IMR-90 (cell line): ENCODE measurements at regions not wholly inside any gene's neighbourhood (a gene's known extent, or its start where the extent isn't known, plus 50 kb on each side); places are given as distances from the start of the nearest gene placed in this dataset.

Experiments
- ATAC-seq: fragments of 200-7000 bp; cut with Tn5 transposase; 2 replicates; pipeline ENCODE4 v1.9.1; 2020; ENCODE audit warnings: low read depth, mild to moderate bottlenecking, moderate library complexity
- BruUV-seq: library from RNA; stranded (reverse); fragments of 400-500 nt; replicated peaks from 2 replicates; lab custom pipeline; 2021; lab: Mats Ljungman, UMichigan
- CTCF ChIA-PET: fragments of 300-600 bp; formaldehyde crosslinking; extraction: SDS; loops from one replicate; lab custom pipeline; 2021; ENCODE audit warnings: antibody characterized with exemption; lab: Yijun Ruan, JAX
- POLR2A ChIA-PET: fragments of 300-600 bp; sonication (Branson Sonifier 250); formaldehyde crosslinking; loops from one replicate; lab custom pipeline; 2022; ENCODE audit warnings: antibody characterized with exemption; ENCODE audit not compliant: unreplicated experiment; lab: Charles Lee
- DNase-seq: peaks from one replicate; pipeline ENCODE4 v3.0.0; 2013
- H2AFZ ChIP-seq: replicated peaks from 2 replicates; pipeline ENCODE3; 2013; ENCODE audit warnings: low read length, mild to moderate bottlenecking; ENCODE audit not compliant: poor library complexity
- H2AK5ac ChIP-seq: 2 replicates; pipeline ENCODE4 v1.6.1; 2013; ENCODE audit warnings: low read depth, low read length, inconsistent platforms
- H2AK9ac ChIP-seq: replicated peaks from 2 replicates; pipeline ENCODE3; 2013; ENCODE audit warnings: mild to moderate bottlenecking, low read depth, low read length, moderate library complexity; ENCODE audit not compliant: poor library complexity
- H2BK120ac ChIP-seq: 2 replicates; pipeline ENCODE4 v1.6.1; 2013; ENCODE audit warnings: low read depth, low read length, inconsistent platforms
- H2BK15ac ChIP-seq: 3 replicates; pipeline ENCODE4 v1.6.1; 2013; ENCODE audit warnings: low read depth, low read length, inconsistent platforms
- H2BK20ac ChIP-seq: 2 replicates; pipeline ENCODE4 v1.6.1; 2013; ENCODE audit warnings: low read depth, mild to moderate bottlenecking, inconsistent platforms, low read length, moderate library complexity
- H2BK5ac ChIP-seq: 2 replicates; pipeline ENCODE4 v1.6.1; 2013; ENCODE audit warnings: mild to moderate bottlenecking, low read depth, low read length, inconsistent platforms; ENCODE audit not compliant: poor library complexity, severe bottlenecking
- H3K14ac ChIP-seq: replicated peaks from 2 replicates; pipeline ENCODE4 v1.6.1; 2013; ENCODE audit warnings: low read depth, low read length, inconsistent platforms
- H3K18ac ChIP-seq: 2 replicates; pipeline ENCODE4 v1.6.1; 2013; ENCODE audit warnings: low read depth, low read length, control low read depth
- H3K23ac ChIP-seq: 2 replicates; pipeline ENCODE4 v1.6.1; 2013; ENCODE audit warnings: low read depth, low read length, inconsistent platforms
- H3K27ac ChIP-seq: 2 replicates; pipeline ENCODE4 v1.5.1; 2013; ENCODE audit warnings: mild to moderate bottlenecking, control low read depth, low read length; ENCODE audit not compliant: insufficient read depth
- H3K27me3 ChIP-seq: 2 replicates; pipeline ENCODE4 v1.6.1; 2013; ENCODE audit warnings: low read length; ENCODE audit not compliant: control insufficient read depth, insufficient read depth
- H3K36me3 ChIP-seq: 2 replicates; pipeline ENCODE4 v1.6.1; 2013; ENCODE audit warnings: low read length, mixed read lengths; ENCODE audit not compliant: control insufficient read depth, insufficient read depth
- H3K4ac ChIP-seq: 2 replicates; pipeline ENCODE4 v1.6.1; 2013; ENCODE audit warnings: low read depth, low read length, inconsistent platforms
- H3K4me1 ChIP-seq: 2 replicates; pipeline ENCODE4 v1.6.1; 2013; ENCODE audit warnings: low read length, mixed read lengths; ENCODE audit not compliant: control insufficient read depth, insufficient read depth
- H3K4me2 ChIP-seq: 2 replicates; pipeline ENCODE4 v1.6.1; 2013; ENCODE audit warnings: low read depth, mild to moderate bottlenecking, control low read depth, low read length, moderate library complexity
- H3K4me3 ChIP-seq: 2 replicates; pipeline ENCODE4 v1.5.1; 2013; ENCODE audit warnings: low read depth, mild to moderate bottlenecking, control low read depth, low read length, moderate library complexity; ENCODE audit not compliant: insufficient read depth
- H3K56ac ChIP-seq: 2 replicates; pipeline ENCODE4 v1.6.1; 2013; ENCODE audit warnings: low read length, inconsistent platforms; ENCODE audit not compliant: insufficient read depth; ENCODE audit errors: extremely low read depth
- H3K79me1 ChIP-seq, 2 experiments: 2 replicates each; pipeline ENCODE4 v1.6.1; 2013; ENCODE audit warnings: low read length in 2 of 2, inconsistent platforms in 1 of 2, low read depth in 1 of 2
- H3K9ac ChIP-seq: 2 replicates; pipeline ENCODE4 v1.6.1; 2013; ENCODE audit warnings: low read depth, low read length, control low read depth
- H3K9me1 ChIP-seq: 2 replicates; pipeline ENCODE4 v1.6.1; 2013; ENCODE audit warnings: low read length, inconsistent platforms; ENCODE audit not compliant: insufficient read depth
- H3K9me3 ChIP-seq: 2 replicates; pipeline ENCODE4 v1.6.1; 2013; ENCODE audit warnings: low read length; ENCODE audit not compliant: control insufficient read depth, insufficient read depth
- H4K20me1 ChIP-seq: 2 replicates; pipeline ENCODE4 v1.6.1; 2013; ENCODE audit warnings: low read length, inconsistent platforms; ENCODE audit not compliant: insufficient read depth
- H4K5ac ChIP-seq: 2 replicates; pipeline ENCODE4 v1.6.1; 2013; ENCODE audit warnings: mild to moderate bottlenecking, low read depth, low read length, control low read depth
- H4K8ac ChIP-seq, 2 experiments: 2 replicates each; pipeline ENCODE4 v1.6.1; 2013; ENCODE audit warnings: low read depth in 2 of 2, low read length in 2 of 2, control low read depth in 1 of 2, inconsistent platforms in 1 of 2
- H4K91ac ChIP-seq: 2 replicates; pipeline ENCODE4 v1.6.1; 2013; ENCODE audit warnings: low read depth, low read length, inconsistent platforms; ENCODE audit not compliant: insufficient read depth
- CEBPB ChIP-seq: IDR thresholded peaks from 2 replicates; pipeline ENCODE4 v1.6.1; 2012; ENCODE audit warnings: low read depth, low read length, improper control_type of control experiment
- FOS ChIP-seq: fragments of 150-350 bp; IDR thresholded peaks from 2 replicates; pipeline ENCODE4 v1.6.1; 2016; ENCODE audit warnings: low read depth, low read length
- MAFK ChIP-seq: IDR thresholded peaks from 2 replicates; pipeline ENCODE4 v1.6.1; 2012; ENCODE audit warnings: low read depth, low read length, improper control_type of control experiment
- MAZ ChIP-seq: IDR thresholded peaks from 2 replicates; pipeline ENCODE4 v1.6.1; 2012; ENCODE audit warnings: low read depth, mild to moderate bottlenecking, low read length, improper control_type of control experiment, moderate library complexity, borderline replicate concordance
- RAD21 ChIP-seq: IDR thresholded peaks from 2 replicates; pipeline ENCODE4 v1.6.1; 2012; ENCODE audit warnings: low read length, improper control_type of control experiment
- SMC3 ChIP-seq: fragments of 150-350 bp; IDR thresholded peaks from 2 replicates; pipeline ENCODE4 v1.6.1; 2016; ENCODE audit warnings: low read depth, mild to moderate bottlenecking, antibody characterized with exemption, low read length, moderate library complexity
- whole genome bisulfite sequencing, 2 experiments: methylation state at CpG; one replicate each; pipeline versions ENCODE4 v1.1.5 to v1.1.7; 2013; ENCODE audit warnings: missing lambda C conversion rate in 2 of 2; ENCODE audit not compliant: insufficient read length in 1 of 2; ENCODE audit errors: extremely low coverage in 2 of 2; 5-methylcytosine and 5-hydroxymethylcytosine counted together
- dilution Hi-C: fragments of 300-500 bp; cut with HindIII; formaldehyde crosslinking; loops from one replicate; pipeline ENCODE4 v1.14.3; 2018; ENCODE audit warnings: low sequenced_read_pairs; ENCODE audit not compliant: unreplicated experiment
- in situ Hi-C: fragments of 300-500 bp; cut with MboI; formaldehyde crosslinking; loops from 3 replicates; pipeline ENCODE4 v1.14.3; 2019; ENCODE audit warnings: low sequenced_read_pairs, inconsistent platforms, mixed read lengths
- intact Hi-C: fragments of 100-400 bp; cut with micrococcal nuclease; formaldehyde crosslinking; loops from 2 replicates; pipeline ENCODE4 v1.10.0; 2022
- TF ChIP-seq, protein P1 (sequence below): fragments of 150-350 bp; IDR thresholded peaks from 2 replicates; pipeline ENCODE4 v1.6.1; 2016; ENCODE audit warnings: low read depth, mild to moderate bottlenecking, low read length, moderate library complexity, borderline replicate concordance

DNA sequence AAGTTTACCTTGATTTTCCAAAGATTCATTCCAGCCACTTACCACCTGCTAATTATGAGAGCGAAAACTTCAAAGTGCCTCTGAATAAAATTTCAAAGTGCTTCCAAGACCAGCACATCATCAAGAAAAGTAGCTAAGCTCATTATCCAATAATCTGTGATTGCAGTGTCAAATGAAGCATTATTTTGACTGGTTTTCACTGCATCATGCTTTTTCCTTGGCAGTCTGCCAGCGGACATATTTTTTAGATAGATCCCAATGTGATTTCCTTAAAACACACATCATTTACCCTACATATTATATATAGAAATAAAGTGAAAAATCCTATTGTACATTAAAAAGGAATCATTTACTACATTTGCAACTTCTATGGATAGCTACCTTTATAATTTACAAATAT is 508.6 kb upstream of the FAM174A start:
- CTCF ChIA-PET, result no interaction called here
- H3K4me1 ChIP-seq, result no peaks in the 10 kb centered on the region
- dilution Hi-C loops (no loop called here), in situ Hi-C loops (no loop called here), intact Hi-C loops (no loop called here)
- no peak overlapping the region for H3K4me2 ChIP-seq
- H2BK5ac ChIP-seq, result no peak overlapping the region
- no peak overlapping the region for H3K23ac ChIP-seq
- H2BK20ac ChIP-seq, result no peak overlapping the region
- H4K20me1 ChIP-seq, result no peaks in the 10 kb centered on the region
- no peak overlapping the region for H2AK5ac ChIP-seq
- POLR2A ChIA-PET, result no interaction called here
- no peak overlapping the region for H3K14ac ChIP-seq
- WGBS, 2 experiments, result no CpG with 5 or more reads among the region's 2 CpGs
- no peaks in the 10 kb centered on the region for H3K27me3 ChIP-seq
- H2BK15ac ChIP-seq, result no peak overlapping the region
- DNase-seq (no peak), ATAC-seq (no peak)
- no peaks in the 10 kb centered on the region for H3K36me3 ChIP-seq
- no peak overlapping the region for H3K56ac ChIP-seq
- no peaks in the 10 kb centered on the region for H3K79me1 ChIP-seq
- no peak overlapping the region for H4K8ac ChIP-seq
- no peak overlapping the region for H2AK9ac ChIP-seq
- no peak for TF ChIP-seq CEBPB
- TF ChIP-seq, protein P1, sequence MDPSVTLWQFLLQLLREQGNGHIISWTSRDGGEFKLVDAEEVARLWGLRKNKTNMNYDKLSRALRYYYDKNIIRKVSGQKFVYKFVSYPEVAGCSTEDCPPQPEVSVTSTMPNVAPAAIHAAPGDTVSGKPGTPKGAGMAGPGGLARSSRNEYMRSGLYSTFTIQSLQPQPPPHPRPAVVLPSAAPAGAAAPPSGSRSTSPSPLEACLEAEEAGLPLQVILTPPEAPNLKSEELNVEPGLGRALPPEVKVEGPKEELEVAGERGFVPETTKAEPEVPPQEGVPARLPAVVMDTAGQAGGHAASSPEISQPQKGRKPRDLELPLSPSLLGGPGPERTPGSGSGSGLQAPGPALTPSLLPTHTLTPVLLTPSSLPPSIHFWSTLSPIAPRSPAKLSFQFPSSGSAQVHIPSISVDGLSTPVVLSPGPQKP, result no peak
- no peak for TF ChIP-seq RAD21
- no peak for TF ChIP-seq FOS
- no peak for TF ChIP-seq MAFK
- no peak for TF ChIP-seq SMC3
- no peak for TF ChIP-seq MAZ
- H3K9me1 ChIP-seq, result no peaks in the 10 kb centered on the region
- no peak overlapping the region for H3K18ac ChIP-seq
- BruUV-seq, result no TSS peak
- no peak overlapping the region for H3K9ac ChIP-seq
- no peak overlapping the region for H2BK120ac ChIP-seq
- peaks cover 3% of the 10 kb centered on the region for H3K9me3 ChIP-seq
- no peak overlapping the region for H2AFZ ChIP-seq
- no peak overlapping the region for H3K4ac ChIP-seq
- H3K4me3 ChIP-seq, result no peak overlapping the region
- H4K5ac ChIP-seq, result no peak overlapping the region
- H3K27ac ChIP-seq, result no peak overlapping the region
- H4K91ac ChIP-seq, result no peak overlapping the region
